HG02623 (cell line): ENCODE measurements at regions not wholly inside any gene's neighbourhood (a gene's known extent, or its start where the extent isn't known, plus 50 kb on each side); places are given as distances from the start of the nearest gene placed in this dataset.

Experiments
- ATAC-seq: cut with Tn5 transposase; IDR thresholded peaks from one replicate; pipeline ENCODE4 v1.9.1; 2021; ENCODE audit warnings: moderate library complexity; ENCODE audit not compliant: unreplicated experiment

- ATAC-seq: no peak
Observed at GRCh38 chr13:107005577-107005976, 437.6 kb upstream of the ARGLU1 start.

- no peak for ATAC-seq
Observed at GRCh38 chr13:107003911-107004310, 436.0 kb upstream of the ARGLU1 start.

- ATAC-seq: no peak
Observed at GRCh38 chr13:106998664-106999063, 430.7 kb upstream of the ARGLU1 start.

GRCh38 chr13:106997696-106998095, 429.8 kb upstream of the ARGLU1 start:
- ATAC-seq: no peak

GRCh38 chr13:106996867-106997618, 429.1 kb upstream of the ARGLU1 start:
- ATAC-seq: no peak

GRCh38 chr13:106990594-106990993, 422.7 kb upstream of the ARGLU1 start:
- no peak for ATAC-seq

- ATAC-seq: no peak
Observed at GRCh38 chr13:106989876-106990275, 421.9 kb upstream of the ARGLU1 start.

GRCh38 chr13:106987427-106987785, 419.5 kb upstream of the ARGLU1 start:
- ATAC-seq: no peak

- no peak for ATAC-seq
Observed at GRCh38 chr13:106986687-106987426, 418.9 kb upstream of the ARGLU1 start.

GRCh38 chr13:106986033-106986484, 418.1 kb upstream of the ARGLU1 start:
- no peak for ATAC-seq

- ATAC-seq: no peak
Observed at GRCh38 chr13:106985481-106985880, 417.5 kb upstream of the ARGLU1 start.

- no peak for ATAC-seq
Observed at GRCh38 chr13:106981051-106981450, 413.1 kb upstream of the ARGLU1 start.

GRCh38 chr13:106967391-106967790, 399.5 kb upstream of the ARGLU1 start:
- no peak for ATAC-seq

GRCh38 chr13:106963151-106963550, 395.2 kb upstream of the ARGLU1 start:
- no peak for ATAC-seq

- no peak for ATAC-seq
Observed at GRCh38 chr13:106961651-106962050, 393.7 kb upstream of the ARGLU1 start.

GRCh38 chr13:106961216-106961615, 393.3 kb upstream of the ARGLU1 start:
- no peak for ATAC-seq

GRCh38 chr13:106958621-106959048, 390.7 kb upstream of the ARGLU1 start:
- no peak for ATAC-seq

- no peak for ATAC-seq
Observed at GRCh38 chr13:106942563-106942962, 374.6 kb upstream of the ARGLU1 start.

GRCh38 chr13:106941779-106942178, 373.8 kb upstream of the ARGLU1 start:
- ATAC-seq: no peak

GRCh38 chr13:106927421-106927820, 359.5 kb upstream of the ARGLU1 start:
- ATAC-seq: no peak

- ATAC-seq: no peak
Observed at GRCh38 chr13:106922384-106922783, 354.4 kb upstream of the ARGLU1 start.

- no peak for ATAC-seq
Observed at GRCh38 chr13:106919638-106920037, 351.7 kb upstream of the ARGLU1 start.
